NT2/D1 (cell line): ENCODE measurements at regions not wholly inside any gene's neighbourhood (a gene's known extent, or its start where the extent isn't known, plus 50 kb on each side); places are given as distances from the start of the nearest gene placed in this dataset.

Source experiments
- DNase-seq: peaks from one replicate; pipeline ENCODE4 v3.0.0-alpha.2; 2011; ENCODE audit warnings: low read depth, low spot score
- H3K27me3 ChIP-seq: 2 replicates; pipeline ENCODE4 v1.6.0; 2011; ENCODE audit warnings: mild to moderate bottlenecking; ENCODE audit not compliant: insufficient read length, insufficient read depth
- H3K36me3 ChIP-seq: 2 replicates; pipeline ENCODE4 v1.6.1; 2011; ENCODE audit warnings: mild to moderate bottlenecking, low read length, mixed read lengths; ENCODE audit not compliant: insufficient read depth, insufficient read length
- H3K4me1 ChIP-seq: 2 replicates; pipeline ENCODE4 v1.5.1; 2011; ENCODE audit not compliant: insufficient read depth, insufficient read length
- H3K4me3 ChIP-seq: 2 replicates; pipeline ENCODE4 v1.5.1; 2011; ENCODE audit warnings: low read depth; ENCODE audit not compliant: insufficient read length
- H3K9ac ChIP-seq: 2 replicates; pipeline ENCODE4 v1.6.0; 2011; ENCODE audit warnings: low read depth; ENCODE audit not compliant: insufficient read length
- H3K9me3 ChIP-seq: 2 replicates; pipeline ENCODE4 v1.5.1; 2011; ENCODE audit warnings: mild to moderate bottlenecking, low read length; ENCODE audit not compliant: insufficient read depth
- SUZ12 ChIP-seq: IDR thresholded peaks from 2 replicates; pipeline ENCODE4 v1.6.1; 2011; ENCODE audit not compliant: insufficient read length, insufficient read depth; ENCODE audit errors: extremely low read depth
- YY1 ChIP-seq: IDR thresholded peaks from 2 replicates; pipeline ENCODE4 v1.6.1; 2011; ENCODE audit not compliant: insufficient read length, insufficient read depth
- ZNF274 ChIP-seq: IDR thresholded peaks from 2 replicates; pipeline ENCODE4 v1.6.1; 2011; ENCODE audit warnings: mild to moderate bottlenecking, low read depth, low read length

- no peaks in the 10 kb centered on the region for H3K4me1 ChIP-seq
- DNase-seq: no peak
- no peak overlapping the region for H3K9ac ChIP-seq
- no peak for TF ChIP-seq YY1
- TF ChIP-seq ZNF274: no peak
- TF ChIP-seq SUZ12: no peak
- H3K27me3 ChIP-seq: no peaks in the 10 kb centered on the region
- no peaks in the 10 kb centered on the region for H3K36me3 ChIP-seq
- no peaks in the 10 kb centered on the region for H3K9me3 ChIP-seq
- H3K4me3 ChIP-seq: no peak overlapping the region
These were observed 245.8 kb downstream of the CSNK2A3 start for GRCh38 chr11:11107076-11107723.

DNA sequence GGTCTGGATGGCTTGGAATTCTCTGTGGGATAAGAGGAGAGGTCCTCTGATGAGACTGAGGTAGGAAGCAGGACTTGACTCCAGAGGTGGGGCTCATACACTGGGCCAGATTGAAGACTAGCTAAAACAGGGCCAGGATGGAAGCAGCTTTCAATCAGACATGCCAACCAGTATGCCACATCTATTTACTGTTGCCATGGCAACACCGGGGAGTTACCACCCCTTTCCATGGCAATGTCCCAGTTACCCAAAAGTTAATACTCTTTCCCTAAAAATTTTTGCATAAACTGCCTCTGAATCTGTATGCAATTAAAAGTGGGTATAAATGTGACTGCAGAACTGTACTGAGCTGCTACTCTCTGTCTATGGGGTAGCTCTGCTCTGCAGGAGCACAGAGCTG, 247.5 kb upstream of the ZBED5 start:
- DNase-seq: no peak
- no peaks in the 10 kb centered on the region for H3K36me3 ChIP-seq
- no peak for TF ChIP-seq YY1
- TF ChIP-seq SUZ12: no peak
- TF ChIP-seq ZNF274: no peak
- H3K4me1 ChIP-seq: no peaks in the 10 kb centered on the region
- H3K4me3 ChIP-seq: no peak overlapping the region
- H3K9me3 ChIP-seq: no peaks in the 10 kb centered on the region
- no peak overlapping the region for H3K9ac ChIP-seq
- H3K27me3 ChIP-seq: no peaks in the 10 kb centered on the region

DNA sequence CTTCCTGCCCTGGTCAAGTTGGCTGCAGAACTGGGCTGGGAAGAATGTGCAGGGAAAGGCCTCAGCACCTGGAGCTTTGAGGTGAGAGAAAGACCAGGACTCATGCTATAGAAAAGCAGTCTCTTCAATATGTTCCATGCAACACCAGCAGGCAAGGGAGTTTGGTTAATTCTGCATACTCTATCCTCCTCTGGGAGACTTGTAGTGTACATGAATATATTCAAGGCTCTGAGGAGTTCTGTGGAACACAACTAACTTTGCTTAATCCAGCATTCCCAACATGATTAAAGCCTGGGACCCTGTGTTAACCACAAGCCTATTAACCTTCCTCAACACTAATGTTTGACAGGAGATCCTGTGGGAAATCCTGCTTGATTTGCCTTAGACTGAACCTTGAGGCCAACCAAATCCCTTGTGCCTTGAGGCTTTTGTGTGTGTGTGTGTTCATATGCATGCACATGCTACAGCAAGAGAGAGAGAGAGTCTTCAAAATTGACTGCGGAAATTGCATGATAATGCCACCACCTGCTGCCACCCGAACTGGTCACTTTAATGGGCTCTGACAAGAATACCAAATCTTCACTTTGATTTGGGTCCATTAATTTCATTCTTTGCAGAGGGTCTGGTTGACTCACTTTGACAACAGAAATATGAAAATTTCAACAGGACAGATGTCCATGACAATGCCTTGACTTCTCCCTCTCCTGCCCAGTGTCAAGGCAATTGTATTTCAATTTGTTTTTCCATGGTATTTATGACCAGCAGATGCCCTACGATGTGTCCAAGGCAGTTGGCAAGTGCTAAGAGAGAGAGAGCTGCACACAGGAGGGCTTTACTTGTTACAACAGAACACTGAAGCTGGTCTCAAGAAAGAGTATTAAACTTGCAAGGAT, 238.2 kb upstream of the ZBED5 start:
- Histone ChIP-seq H3K9ac (no peak overlapping the region), H3K36me3 (no peaks in the 10 kb centered on the region), H3K4me3 (no peak overlapping the region), H3K4me1 (no peaks in the 10 kb centered on the region), H3K27me3 (no peaks in the 10 kb centered on the region), H3K9me3 (peaks cover 9% of the 10 kb centered on the region)
- TF ChIP-seq YY1: no peak
- TF ChIP-seq ZNF274: no peak
- TF ChIP-seq SUZ12: no peak
- no peak for DNase-seq

GRCh38 chr11:11090495-11090894, 232.6 kb upstream of the ZBED5 start:
- Histone ChIP-seq H3K27me3 (no peaks in the 10 kb centered on the region), H3K9me3 (peaks cover 14% of the 10 kb centered on the region), H3K36me3 (no peaks in the 10 kb centered on the region), H3K9ac (no peak overlapping the region), H3K4me3 (no peak overlapping the region), H3K4me1 (no peaks in the 10 kb centered on the region)
- TF ChIP-seq ZNF274: no peak
- no peak for TF ChIP-seq YY1
- no peak for TF ChIP-seq SUZ12
- DNase-seq: no peak

- Histone ChIP-seq H3K4me3 (no peak overlapping the region), H3K27me3 (no peaks in the 10 kb centered on the region), H3K4me1 (no peaks in the 10 kb centered on the region), H3K9ac (no peak overlapping the region), H3K9me3 (peaks cover 14% of the 10 kb centered on the region), H3K36me3 (no peaks in the 10 kb centered on the region)
- TF ChIP-seq YY1 (no peak), ZNF274 (no peak), SUZ12 (no peak)
- DNase-seq: no peak
These were observed 232.0 kb upstream of the ZBED5 start for GRCh38 chr11:11089805-11090204.

DNA sequence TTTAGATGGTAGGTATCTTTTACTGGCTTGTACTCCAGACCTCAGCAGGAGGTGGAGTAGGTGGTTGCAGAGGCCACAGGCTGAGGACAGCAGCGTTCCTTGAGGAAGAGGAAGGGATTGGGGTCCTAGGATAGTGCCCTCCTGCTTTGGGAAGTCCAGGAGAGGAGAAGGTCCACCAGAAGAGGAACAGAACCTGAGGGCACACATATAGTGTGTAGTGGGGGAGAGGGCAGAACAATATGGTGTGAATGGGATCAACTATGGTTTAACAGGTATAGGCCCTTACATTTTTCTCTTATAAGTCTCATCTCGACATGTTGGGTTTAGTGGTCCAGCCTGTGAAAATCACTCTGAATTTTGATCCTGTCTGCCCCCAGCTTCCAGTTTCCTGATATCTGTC, 229.1 kb upstream of the ZBED5 start:
- H3K9me3 ChIP-seq: peaks cover 14% of the 10 kb centered on the region
- DNase-seq: no peak
- H3K4me3 ChIP-seq: no peak overlapping the region
- H3K36me3 ChIP-seq: no peaks in the 10 kb centered on the region
- no peak for TF ChIP-seq SUZ12
- TF ChIP-seq YY1: no peak
- TF ChIP-seq ZNF274: no peak
- H3K4me1 ChIP-seq: no peaks in the 10 kb centered on the region
- H3K27me3 ChIP-seq: no peaks in the 10 kb centered on the region
- no peak overlapping the region for H3K9ac ChIP-seq

- H3K4me3 ChIP-seq: no peak overlapping the region
- DNase-seq: no peak
- no peak for TF ChIP-seq SUZ12
- TF ChIP-seq YY1: no peak
- no peak for TF ChIP-seq ZNF274
- no peaks in the 10 kb centered on the region for H3K36me3 ChIP-seq
- no peaks in the 10 kb centered on the region for H3K27me3 ChIP-seq
- no peak overlapping the region for H3K9ac ChIP-seq
- no peaks in the 10 kb centered on the region for H3K4me1 ChIP-seq
- peaks cover 3% of the 10 kb centered on the region; the same call in 1 of the 2 replicates for H3K9me3 ChIP-seq
These were observed 227.7 kb upstream of the ZBED5 start for GRCh38 chr11:11085580-11085979.
